AG04450 (cell line): ENCODE measurements at regions not wholly inside any gene's neighbourhood (a gene's known extent, or its start where the extent isn't known, plus 50 kb on each side); places are given as distances from the start of the nearest gene placed in this dataset.

Experiments used
- CTCF ChIA-PET: fragments of 300-600, 350-600 bp; formaldehyde crosslinking; extraction: SDS; loops from one replicate; lab custom pipeline; 2022; ENCODE audit warnings: antibody characterized with exemption, inconsistent platforms; lab: Charles Lee
- POLR2A ChIA-PET: fragments of 350-600 bp; formaldehyde crosslinking; extraction: SDS; loops from one replicate; lab custom pipeline; 2021; ENCODE audit warnings: antibody characterized with exemption, inconsistent platforms; lab: Yijun Ruan, JAX
- DNase-seq: peaks from one replicate; pipeline ENCODE4 v3.0.0-alpha.2; 2011; ENCODE audit warnings: low read depth, low spot score
- H3K27ac ChIP-seq: one replicate; pipeline ENCODE4 v1.5.1; 2012; ENCODE audit warnings: low read depth, low read length, control low read depth
- H3K27me3 ChIP-seq: one replicate; pipeline ENCODE4 v1.6.0; 2012; ENCODE audit warnings: low read length; ENCODE audit not compliant: control insufficient read depth, insufficient read depth
- H3K4me3 ChIP-seq: 2 replicates; pipeline ENCODE4 v1.5.1; 2011; ENCODE audit warnings: mild to moderate bottlenecking, low read depth, low read length, control low read depth
- H3K9me3 ChIP-seq: 2 replicates; pipeline ENCODE4 v1.5.1; 2012; ENCODE audit warnings: low read length; ENCODE audit not compliant: control insufficient read depth, insufficient read depth
- CTCF ChIP-seq: IDR thresholded peaks from 2 replicates; pipeline ENCODE4 v1.5.1; 2011; ENCODE audit warnings: low read depth, low read length, control low read depth, inconsistent platforms

- DNase-seq, result no peak
- Histone ChIP-seq H3K27ac (no peak overlapping the region), H3K4me3 (0 out of 2 replicates have a peak overlapping the region, but pooled peaks have one; percentile 10), H3K27me3 (peaks cover 36% of the 10 kb centered on the region), H3K9me3 (no peaks in the 10 kb centered on the region)
- ChIA-PET CTCF (interaction anchor here (0.7 to 3.2 kb wide), 26 partner anchors 9 to 812 kb away, joined by 3 to 45 read pairs (median 4); no protein-coding TSS in a partner anchor), POLR2A (no interaction called here)
- TF ChIP-seq CTCF, result peak; percentile 92
Measured at GRCh38 chr2:64873472-64873924, 115.7 kb upstream of the SLC1A4 start.

DNA sequence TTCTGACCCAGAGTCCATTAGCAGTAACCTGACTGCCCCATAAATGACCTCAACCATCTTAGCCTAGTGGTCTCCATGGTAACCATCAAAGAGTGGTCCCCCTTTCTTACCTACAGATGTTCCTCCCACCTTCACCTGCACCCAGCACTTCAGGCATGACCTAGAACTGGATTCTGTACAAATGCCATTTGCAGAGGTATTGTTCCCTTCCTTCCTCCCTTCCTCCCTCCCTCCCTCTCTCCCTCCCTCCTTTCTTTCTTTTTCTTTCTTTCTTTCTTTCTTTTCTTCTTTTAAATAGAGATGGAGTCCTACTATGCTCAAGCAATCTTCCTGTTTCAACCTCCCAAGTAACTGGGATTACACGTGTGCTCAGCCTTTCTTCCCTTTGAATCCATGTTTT lies 114.6 kb upstream of the SLC1A4 start:
- H3K27me3 ChIP-seq, result peaks cover 29% of the 10 kb centered on the region
- no peak for DNase-seq
- TF ChIP-seq CTCF, result no peak
- ChIA-PET CTCF (interaction anchor here (1.2 to 3.2 kb wide), 2 partner anchors 11 to 287 kb away, joined by 3 to 45 read pairs; no protein-coding TSS in a partner anchor), POLR2A (no interaction called here)
- H3K4me3 ChIP-seq, result no peak overlapping the region
- no peak overlapping the region for H3K27ac ChIP-seq
- no peaks in the 10 kb centered on the region for H3K9me3 ChIP-seq

GRCh38 chr2:64875368-64875767 lies 113.8 kb upstream of the SLC1A4 start:
- Histone ChIP-seq H3K27ac (no peak overlapping the region), H3K4me3 (no peak overlapping the region), H3K9me3 (no peaks in the 10 kb centered on the region), H3K27me3 (peaks cover 24% of the 10 kb centered on the region)
- TF ChIP-seq CTCF, result no peak
- no peak for DNase-seq
- ChIA-PET POLR2A (no interaction called here), CTCF (no interaction called here)

- H3K27ac ChIP-seq, result no peak overlapping the region
- ChIA-PET CTCF (interaction anchor here (1.6 to 3.5 kb wide), 2 partner anchors 230 to 289 kb away, joined by 8 to 23 read pairs; no protein-coding TSS in a partner anchor), POLR2A (no interaction called here)
- no peak for DNase-seq
- H3K27me3 ChIP-seq, result peaks cover 17% of the 10 kb centered on the region
- no peak overlapping the region for H3K4me3 ChIP-seq
- no peaks in the 10 kb centered on the region for H3K9me3 ChIP-seq
- TF ChIP-seq CTCF, result no peak
Measured at GRCh38 chr2:64876137-64876647, 113.0 kb upstream of the SLC1A4 start.

- Histone ChIP-seq H3K4me3 (no peak overlapping the region), H3K27me3 (peaks cover 23% of the 10 kb centered on the region), H3K9me3 (no peaks in the 10 kb centered on the region), H3K27ac (no peak overlapping the region)
- ChIA-PET CTCF (interaction anchor here (3.5 kb wide), 1 partner anchor 293 kb away, joined by 23 read pairs; no protein-coding TSS in a partner anchor), POLR2A (no interaction called here)
- DNase-seq, result no peak
- no peak for TF ChIP-seq CTCF
Measured at GRCh38 chr2:64879745-64880144, 109.5 kb upstream of the SLC1A4 start.
